GM21529 (cell line): ENCODE measurements at regions not wholly inside any gene's neighbourhood (a gene's known extent, or its start where the extent isn't known, plus 50 kb on each side); places are given as distances from the start of the nearest gene placed in this dataset.

Source experiments
- ATAC-seq: cut with Tn5 transposase; IDR thresholded peaks from one replicate; pipeline ENCODE4 v1.9.1; 2021; ENCODE audit not compliant: unreplicated experiment

DNA sequence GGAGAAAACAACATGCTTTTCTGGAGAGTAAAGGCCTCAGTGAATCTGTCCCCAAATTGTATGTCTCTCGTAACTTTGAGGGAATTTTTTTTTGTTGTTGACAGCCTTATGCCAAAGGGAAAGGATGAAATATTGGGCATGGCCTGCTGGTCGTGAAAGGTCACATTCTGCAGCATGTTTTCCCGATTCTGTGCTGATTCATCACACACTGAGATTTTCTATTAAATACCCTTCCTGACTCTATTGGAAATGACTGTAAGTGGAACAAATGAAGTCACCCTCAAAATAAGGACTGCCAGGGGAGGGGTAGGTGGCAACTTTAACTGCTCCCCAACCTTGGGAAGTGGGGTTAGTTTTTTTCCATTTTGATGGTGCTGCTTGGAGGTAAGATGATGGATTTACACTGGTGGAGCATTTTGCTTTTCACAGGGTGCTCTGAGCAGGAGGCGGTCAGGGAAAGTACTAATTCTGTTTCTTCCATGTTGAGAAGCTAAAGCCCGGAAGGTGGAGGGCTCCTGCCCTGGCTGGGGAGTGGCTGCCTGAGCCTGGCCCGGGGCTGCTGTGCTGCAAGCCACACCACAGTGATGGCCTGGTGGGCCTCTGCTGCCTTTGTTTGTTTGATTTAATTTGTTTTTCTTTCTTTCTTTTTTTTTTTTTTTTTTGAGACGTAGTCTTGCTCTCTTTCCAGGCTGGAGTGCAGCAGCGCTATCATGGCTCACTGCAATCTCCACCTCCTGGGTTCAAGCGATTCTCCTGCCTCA, 116.8 kb upstream of the SPATA13 start:
- ATAC-seq = no peak

DNA sequence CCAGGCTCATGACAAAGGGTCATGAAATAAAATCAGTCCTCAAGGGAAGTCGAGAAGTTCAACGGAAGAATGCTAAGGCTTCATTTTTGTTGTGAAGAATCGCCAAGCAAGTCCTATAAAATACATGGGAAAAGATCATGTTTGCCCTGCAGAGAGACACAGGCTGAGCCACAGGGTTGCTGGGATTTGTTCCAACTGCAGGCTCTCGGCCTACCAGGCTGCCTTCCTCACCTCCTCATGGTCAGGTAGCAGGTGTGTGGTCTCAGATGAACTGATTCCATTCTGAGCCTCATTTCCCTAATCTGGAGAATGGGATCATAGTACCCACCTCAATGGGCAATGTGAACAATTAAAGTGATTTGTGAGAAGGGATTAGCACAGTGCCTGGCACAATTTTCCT, 114.9 kb upstream of the SPATA13 start:
- ATAC-seq = no peak

DNA sequence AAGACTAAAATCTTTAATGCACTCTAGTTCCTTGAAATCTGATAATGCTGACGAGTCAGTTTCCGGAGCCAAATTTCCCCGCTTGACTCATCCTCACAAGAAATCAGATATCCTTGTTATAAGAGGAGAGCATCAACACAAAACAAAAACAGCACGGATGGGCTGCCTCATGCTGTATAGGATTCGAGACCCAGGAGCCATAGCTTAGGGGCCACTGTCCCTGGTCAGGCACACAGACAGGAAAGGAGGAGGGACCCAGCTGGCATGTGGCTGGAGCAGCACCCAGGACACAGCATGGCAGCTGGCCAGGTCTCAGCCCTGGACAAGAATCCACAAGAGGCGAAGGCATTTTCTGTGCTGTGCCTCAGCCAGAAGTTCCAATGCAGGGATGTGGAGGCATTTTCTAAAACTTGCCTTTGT, 110.2 kb upstream of the SPATA13 start:
- no peak for ATAC-seq

DNA sequence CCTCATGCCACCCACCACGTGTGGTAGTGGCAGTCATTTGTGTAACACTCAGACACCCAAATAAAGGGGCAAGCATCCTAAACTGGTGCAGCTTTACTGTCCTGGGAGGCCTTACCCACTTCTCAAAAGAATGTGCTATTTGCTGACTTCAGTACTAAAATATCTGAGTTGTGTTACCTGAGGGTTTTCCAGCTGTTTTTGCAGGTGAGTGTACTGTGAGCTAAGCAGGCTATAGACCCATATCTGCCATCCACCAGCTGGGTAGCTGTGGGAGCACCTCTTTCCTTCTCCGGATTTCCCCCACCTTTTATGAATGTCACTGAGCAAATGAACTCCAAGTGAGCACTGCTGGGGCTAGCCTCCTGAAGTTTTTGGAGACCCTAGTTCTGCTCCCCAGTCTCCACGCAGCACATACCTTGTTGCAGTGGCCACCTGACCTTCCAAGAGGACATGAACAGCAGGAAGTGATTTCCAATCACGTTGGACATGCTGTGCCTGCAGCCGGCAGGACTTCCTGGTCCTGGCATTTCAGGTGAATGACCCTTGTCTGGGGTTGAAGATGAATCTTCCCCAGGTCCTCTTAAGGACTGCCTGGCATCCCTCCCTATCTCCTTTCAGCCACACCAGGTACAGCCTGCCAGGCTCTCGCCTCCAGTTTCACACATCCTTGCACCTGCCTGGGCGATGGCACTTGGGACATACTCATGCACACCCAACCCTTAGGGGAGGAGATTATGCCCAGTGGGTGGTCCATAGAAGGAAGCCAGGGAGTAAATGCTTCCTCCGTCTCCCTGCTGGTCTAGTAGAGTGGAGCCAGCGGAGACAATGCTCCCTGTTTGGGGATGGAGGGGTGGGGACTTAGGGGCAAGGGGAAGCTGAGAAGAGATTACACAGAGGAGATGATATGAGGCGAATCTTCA, 109.5 kb upstream of the SPATA13 start:
- ATAC-seq = no peak

DNA sequence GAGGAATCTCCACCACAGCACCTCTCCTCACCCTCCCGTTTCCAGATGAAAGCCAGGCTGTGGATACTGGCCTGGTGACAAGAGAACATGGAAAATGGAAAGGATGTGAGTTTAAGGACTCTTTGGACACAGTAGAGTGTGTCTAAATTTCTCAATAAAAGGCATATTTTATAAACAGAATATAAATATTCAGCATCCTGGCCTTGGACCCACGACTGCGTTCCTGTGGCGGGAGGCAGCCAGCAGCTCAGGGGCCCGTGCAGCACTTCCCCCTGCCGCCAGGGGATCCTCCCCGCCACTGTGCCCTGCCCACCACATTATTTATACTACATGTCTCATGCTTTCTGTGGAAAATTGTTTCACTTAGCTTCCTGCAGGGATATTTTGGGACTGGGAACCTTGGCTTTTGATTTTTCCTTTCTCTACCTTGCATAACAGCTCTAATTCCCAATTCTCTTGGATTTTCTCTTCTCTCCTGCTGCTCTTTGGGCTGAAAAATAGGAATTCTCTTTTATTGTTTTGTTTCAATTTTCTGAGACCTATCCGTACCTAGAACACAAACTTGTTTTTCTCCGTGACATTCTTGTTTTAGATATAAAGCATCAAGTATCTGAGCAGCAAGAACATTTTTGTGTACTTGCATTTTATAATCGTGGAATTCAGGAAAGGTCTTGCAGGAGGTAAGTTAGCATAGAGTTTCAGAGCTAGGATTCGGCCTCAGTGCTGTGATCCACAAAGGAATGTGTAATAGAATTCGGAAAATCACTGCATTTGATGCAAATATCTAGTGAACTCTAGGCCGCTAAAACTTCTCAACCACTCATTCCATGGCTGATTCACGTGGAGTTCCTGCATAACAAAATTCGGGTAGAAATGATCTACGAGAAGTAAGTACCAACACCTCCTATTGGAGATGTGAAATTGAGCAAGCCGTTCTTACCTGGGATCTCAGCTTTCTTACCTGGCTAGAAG, 107.7 kb upstream of the SPATA13 start:
- ATAC-seq = no peak

DNA sequence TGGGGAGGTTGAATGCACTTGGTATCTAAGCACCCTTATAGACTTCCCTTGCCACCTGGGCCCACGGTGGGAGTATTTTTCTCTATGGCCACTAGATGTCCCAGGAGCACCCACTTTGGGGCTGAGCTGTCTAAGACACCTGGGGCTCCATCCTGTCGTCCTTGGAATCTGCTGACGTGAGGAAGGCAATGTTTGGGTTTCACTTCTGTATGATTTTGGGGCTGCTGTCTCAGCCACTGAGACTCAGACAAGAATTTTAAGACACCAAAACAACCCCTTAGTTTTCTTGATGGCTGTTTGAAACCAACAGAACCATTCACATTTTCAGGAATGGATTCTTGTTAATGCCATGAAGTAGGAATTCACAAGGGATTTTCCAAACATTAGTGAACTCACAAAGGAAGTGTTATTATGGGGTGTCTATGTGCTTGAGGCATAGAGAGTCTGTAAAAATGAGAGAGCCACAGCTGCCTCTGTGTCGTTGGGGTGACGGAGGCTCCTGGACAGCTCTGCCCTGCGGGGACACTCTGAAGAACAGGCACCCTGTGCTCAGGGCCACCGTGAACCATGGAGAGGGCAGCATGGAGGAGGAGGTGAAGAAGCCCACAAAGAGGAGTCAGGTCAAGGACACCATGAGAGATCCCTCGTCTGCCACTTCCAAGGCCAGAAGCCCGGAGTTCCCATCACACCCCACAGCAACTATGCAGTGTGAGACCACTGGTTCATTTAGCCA, 106.8 kb upstream of the SPATA13 start:
- peak; percentile 97 for ATAC-seq

DNA sequence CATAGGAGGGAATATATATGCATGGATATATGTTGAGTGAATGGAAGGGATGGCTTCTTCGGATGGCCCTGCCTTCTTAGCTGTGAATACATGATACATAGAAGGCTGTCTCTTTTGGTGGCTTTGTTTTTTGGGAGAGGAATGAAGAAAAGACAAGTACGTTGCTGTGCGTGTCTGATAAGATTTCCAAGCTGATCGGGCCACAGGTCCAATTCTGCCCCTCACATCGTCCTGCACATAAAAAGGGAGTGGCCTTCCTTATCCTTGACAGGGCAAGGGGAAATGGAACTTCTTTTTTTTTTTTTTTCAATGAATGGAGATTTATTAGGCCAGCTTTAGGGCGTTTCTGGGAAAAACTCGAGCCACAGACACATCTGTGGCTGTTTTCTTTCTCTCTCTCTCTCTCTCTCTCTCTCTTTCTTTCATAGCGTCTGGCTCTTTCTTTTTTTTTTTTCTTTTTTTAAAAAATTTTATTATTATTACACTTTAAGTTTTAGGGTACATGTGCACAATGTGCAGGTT, 103.8 kb upstream of the SPATA13 start:
- no peak for ATAC-seq

DNA sequence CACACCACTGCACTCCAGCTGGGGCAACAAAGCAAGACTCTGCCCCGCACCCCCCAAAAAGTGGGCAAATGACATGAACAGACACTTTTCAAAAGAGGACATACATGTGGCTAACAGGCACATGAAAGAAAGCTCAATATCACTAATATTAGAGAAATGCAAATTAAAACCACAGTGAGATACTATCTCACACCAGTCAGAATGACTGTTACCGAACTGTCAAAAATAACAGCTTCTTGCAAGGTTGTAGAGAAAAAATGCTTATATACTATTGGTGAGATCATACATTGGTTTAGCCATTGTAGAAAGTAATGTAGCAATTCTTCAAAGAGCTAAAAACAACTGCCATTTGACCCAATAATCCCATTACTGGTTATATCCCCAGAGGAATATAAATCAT, 99.5 kb upstream of the SPATA13 start:
- no peak for ATAC-seq

DNA sequence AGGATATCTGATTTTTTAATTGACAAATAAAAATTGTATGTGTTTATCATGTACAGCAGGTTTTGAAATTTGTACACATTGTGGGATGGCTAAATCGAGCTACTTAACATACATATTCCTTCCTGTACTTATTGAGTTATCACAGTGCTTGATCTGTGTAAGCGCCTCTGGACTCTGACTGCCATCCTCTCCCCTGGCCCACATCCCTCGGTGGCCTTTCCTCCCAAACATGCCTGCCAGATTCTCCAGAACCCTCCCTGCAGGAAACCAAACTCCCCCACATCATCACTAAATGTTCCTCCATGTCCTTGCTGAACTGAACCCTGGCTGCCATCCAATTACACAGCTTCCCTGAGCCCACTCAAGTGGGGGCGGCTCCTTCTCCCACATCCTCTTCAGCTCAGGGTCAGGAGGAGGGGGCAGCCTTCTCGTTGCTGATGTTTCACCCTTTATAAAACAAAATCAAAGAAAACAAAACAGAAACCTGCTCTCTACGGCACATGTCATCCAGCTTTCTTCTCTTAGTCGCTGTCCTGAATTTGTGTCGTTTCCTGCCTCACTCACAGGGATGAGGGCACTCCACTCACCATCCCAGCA, 97.1 kb upstream of the SPATA13 start:
- ATAC-seq = no peak

DNA sequence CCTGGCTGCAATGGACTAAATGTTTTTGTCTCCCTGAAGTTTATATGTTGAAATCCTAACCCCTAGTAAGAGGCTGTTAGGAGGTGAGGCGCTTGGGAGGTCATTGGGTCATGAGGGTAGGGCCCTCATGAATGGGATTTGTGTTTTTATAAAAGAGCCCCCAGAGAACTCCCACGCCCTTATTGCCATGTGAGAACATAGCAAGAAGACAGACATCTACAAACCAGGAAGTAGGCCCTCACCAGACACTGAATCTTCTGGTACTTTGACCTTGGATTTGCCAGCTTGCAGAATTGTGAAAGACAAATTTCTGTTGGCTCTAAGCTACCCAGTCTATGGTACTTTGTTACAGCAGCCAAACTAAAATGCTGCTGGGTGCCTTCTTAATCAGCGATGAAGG, 96.1 kb upstream of the SPATA13 start:
- no peak for ATAC-seq

DNA sequence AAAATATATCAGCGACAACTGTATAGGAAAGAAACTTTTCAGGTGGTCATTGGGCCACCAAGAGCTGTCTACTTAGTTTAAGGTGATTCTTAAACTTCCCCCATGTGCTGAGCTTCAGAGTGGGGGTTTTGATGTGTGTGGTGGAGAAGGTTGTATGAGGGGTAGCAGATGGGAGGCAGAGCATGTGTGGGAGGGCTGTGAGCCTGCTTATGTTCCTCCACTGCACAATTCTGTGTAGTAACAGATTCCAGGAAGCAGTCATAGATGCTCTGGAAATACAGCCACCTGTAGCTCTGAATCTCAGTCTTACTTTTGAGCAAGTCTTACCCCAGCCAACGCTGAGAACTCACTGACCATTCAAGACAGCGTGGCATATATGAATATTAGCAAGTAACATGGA, 95.3 kb upstream of the SPATA13 start:
- no peak for ATAC-seq

DNA sequence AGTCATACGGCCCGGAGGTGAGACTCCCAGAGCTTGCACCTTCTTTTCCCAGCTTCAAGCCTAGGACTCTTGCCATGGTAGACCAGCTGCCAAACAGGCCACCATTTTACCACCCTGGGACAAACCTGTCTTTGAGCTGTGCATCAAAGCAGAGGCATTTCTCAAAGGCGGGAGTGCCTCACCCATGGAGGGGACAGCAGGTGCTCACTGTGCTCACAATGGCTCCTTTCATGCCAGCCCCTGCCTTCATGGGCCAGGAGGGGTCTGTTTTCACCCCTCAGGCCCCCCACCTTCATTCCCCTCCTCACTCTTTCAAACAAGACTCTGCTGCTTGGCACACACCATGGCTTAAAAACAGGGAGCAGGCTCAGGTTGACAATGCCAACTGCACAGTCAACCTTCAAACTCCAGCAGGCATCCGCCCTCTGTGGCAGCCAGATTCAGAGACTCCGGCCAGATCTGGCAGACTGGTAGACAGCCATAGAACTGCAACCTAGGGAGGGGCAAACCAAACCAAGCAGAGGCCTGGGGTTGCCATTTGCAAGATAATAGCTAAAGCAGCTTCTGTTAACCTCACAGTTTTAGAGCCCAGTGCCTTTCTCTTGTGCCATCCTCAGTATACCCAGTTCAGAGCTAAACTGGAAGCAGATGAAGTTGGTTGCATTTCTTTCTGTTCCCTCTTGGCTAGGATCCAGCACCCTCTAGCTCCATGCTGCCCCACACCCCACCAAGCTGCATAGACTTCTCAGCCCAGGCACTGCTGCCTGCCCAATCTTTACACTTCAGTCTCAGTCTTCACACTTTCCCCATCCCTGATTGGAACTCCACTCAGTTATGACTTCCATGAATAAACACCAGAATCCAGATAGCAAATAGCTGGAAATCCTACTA, 93.9 kb upstream of the SPATA13 start:
- ATAC-seq = no peak

DNA sequence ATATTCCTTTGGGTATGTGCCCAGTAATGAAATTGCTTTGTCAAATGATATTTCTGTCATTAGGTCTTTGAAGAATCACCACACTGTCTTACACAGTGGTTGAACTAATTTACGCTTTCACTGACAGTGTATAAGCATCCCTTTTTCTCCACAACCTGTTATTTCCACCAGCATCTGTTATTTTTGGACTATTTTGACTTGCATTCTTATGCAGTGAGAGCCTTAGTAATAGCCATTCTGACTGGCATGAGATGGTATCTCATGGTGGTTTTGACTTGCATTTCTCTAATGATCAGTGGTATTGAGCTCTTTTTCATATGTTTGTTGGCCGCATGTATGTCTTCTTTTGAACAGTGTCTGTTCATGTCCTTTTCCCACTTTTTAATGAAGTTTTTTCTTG, 92.0 kb upstream of the SPATA13 start:
- no peak for ATAC-seq

DNA sequence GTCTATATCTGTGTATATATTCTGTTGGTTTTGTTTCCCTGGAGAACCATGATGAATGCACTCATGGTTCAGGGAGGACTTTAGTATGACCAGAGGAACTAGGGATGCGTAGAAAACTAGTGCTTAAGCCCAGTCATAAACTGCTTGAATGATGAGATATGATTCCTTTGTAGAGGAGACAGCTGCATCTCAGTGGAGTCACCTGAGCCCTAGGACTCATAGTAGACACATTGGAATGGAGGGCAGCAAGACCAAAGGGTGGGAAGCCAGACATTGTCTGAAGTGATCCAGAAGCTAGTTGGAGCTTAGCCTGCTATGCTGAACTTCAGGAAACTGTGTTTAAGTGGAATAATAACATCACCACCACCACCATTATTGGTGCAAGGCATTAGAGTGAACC, 89.5 kb upstream of the SPATA13 start:
- no peak for ATAC-seq

DNA sequence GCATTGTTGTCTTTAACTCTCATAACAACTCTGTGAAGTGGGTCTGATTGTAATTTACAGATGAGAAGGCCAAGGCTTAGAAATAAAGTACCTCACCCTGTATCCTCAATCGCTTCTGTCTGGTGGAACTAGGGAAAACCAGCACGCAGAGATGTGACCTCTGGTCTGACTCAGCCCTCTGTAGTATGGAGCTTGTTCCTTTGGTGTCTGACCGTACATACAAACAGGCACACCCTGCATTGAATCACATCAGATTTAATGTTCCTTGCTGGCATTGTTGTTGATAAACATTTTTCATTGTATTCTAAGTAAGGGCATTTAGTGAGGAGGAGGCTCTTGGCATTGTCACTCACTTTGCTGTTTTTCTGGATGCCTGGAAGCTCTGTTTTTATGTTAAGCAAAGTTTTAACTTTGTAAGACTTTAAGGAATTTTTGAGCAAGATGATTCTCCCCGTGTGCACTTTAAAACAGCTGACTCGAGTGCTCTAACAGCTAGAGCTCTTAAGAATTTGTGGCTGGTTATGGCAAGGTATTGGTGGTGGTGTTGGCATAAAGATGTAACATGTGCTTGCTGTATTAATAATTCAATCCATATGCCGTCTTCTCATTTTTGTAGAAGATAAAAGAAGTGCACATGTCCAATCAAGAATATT, 89.0 kb upstream of the SPATA13 start:
- no peak for ATAC-seq

DNA sequence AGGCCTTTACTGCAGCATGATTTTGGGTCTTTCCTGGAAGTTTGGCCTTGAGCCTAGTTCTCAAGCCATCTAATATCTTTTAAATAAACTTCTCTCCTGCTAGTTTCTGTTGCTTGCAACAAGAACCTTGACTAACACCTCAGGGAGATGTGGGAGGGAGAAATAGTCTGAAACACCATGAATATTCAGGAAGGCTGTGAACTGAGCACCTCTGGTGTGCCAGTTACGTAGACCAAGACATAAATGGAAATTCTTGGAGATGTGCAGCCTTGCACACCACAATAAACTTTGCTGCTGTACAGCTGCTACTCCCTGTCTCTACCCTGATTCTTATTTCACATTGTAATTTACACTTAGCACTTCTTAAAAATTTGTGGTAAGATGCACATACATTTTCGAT, 86.9 kb upstream of the SPATA13 start:
- ATAC-seq = no peak

DNA sequence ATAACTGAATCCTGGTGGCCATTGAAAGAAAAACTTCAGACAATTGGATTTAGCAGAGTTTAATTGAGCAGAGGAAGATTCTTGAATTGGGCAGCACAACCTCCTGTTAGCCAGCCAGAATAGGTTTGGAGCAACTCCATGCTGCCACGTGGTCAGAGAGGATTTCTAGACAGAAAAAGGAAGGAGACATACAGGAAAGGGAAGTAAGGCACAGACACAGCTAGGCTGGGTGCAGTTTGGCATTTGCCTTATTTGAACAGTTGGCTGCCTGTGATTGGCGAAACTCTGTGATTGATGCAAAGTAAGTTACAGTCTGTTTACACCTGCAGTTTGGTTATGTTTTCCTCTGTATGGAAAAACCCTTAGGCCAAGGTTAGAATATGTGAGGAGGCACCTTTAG, 85.8 kb upstream of the SPATA13 start:
- no peak for ATAC-seq
